ENCODE measurements at regions not wholly inside any gene's neighbourhood (a gene's known extent, or its start where the extent isn't known, plus 50 kb on each side); places are given as distances from the start of the nearest gene placed in this dataset.
"Not testable (repeated sequence)": the region's sequence is repeated elsewhere in the genome, so short reads cannot be mapped to it uniquely, and the experiment has no call there.

DNA sequence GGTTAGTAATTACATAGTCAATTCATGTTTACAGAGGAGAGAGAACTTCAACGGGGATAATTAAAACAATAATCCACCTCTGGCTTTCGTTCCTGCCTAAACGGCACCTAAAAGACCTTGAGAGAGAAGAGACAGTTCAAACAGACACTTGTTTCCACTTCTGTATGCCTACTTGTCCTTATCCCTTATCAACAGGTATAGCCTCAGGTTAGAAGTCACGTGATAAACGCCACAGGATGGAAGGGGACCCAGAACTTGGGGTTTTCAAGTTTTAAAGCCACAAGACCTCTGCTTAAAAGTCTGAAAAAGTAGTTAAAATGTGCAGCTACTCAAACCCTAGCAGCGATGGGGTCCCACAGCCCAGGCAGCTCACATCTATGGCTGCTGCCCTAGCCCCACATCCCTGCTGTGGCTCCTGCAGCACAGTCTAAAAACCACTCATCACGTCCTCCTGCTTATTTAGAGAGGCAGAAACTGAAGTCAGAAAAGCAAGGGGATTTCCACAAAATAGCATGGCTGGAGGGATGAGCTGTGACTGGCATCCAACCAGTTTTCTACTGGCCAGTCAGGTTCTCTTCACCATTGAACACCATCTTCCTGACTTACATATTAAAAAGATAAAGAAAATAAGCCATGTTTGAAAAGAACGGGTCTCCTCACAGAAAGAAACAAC lies 51.2 kb upstream of the SEC16B start:
- DNase-seq: no peak
- intact Hi-C loops (cut with DNase I): no loop called here
- no peak for ATAC-seq (ENCODE audit: poor library complexity)

DNA sequence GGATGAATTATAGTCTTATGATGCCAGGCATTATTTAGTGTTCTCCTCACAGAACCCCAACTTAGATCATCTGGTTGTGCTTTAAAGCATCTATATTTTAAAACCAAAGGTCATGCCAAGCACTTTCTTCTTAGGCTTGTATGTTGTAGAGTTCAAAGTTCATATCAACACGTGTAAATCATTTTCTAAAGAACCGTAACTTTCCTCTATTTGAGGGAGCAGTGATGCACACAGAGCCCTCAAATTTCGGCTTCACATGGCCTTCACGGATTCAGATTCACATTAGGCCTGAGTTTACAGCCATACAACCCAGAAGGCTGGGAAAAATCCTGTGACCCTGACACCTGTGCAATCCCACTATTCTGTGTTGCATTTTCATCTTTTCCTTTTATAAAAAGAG lies 52.1 kb upstream of the SEC16B start:
- ATAC-seq (ENCODE audit: poor library complexity): no peak
- no peak for DNase-seq
- intact Hi-C loops (cut with DNase I): no loop called here

DNA sequence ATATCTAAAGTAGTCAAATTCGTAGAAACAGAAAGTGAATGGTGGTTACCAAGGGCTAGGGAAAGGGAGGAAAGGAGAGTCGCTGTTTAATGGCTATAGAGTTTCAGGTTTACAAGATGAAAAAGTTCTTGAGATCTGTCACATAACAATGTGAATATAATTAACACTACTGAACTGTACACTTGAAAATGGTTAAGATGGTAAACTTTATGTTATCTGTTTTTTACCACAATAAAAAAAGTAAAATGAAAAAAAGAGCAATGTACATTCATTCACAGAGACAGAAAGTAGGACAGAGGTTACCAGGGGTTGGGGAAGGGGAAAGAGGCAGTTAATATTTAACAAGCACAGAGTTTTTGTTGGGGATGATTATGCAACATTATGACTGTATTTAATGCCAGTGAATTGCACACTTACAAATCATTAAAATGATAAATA lies 53.3 kb upstream of the SEC16B start:
- intact Hi-C loops (cut with DNase I): no loop called here
- DNase-seq (no peak), ATAC-seq (ENCODE audit: poor library complexity) (no peak)

DNA sequence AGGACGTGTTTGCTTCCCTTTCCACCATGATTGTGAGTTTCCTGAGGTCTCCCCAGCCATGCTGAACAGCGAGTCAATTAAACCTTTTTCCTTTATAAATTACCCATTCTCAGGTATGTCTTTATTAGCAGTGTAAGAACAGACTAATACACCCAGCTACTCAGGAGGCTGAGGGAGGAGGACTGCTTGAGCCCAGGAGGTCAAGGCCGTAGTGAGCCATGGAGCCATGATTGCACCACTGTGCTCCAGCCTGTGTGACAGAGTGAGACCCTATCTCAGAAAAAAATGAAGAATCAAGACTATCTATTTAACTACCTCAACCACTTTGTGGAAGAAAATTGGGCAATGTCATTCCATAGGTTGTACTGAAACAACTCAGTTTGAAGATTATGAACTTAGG lies 54.6 kb upstream of the SEC16B start:
- DNase-seq: no peak
- intact Hi-C loops (cut with DNase I): no loop called here
- no peak for ATAC-seq (ENCODE audit: poor library complexity)

DNA sequence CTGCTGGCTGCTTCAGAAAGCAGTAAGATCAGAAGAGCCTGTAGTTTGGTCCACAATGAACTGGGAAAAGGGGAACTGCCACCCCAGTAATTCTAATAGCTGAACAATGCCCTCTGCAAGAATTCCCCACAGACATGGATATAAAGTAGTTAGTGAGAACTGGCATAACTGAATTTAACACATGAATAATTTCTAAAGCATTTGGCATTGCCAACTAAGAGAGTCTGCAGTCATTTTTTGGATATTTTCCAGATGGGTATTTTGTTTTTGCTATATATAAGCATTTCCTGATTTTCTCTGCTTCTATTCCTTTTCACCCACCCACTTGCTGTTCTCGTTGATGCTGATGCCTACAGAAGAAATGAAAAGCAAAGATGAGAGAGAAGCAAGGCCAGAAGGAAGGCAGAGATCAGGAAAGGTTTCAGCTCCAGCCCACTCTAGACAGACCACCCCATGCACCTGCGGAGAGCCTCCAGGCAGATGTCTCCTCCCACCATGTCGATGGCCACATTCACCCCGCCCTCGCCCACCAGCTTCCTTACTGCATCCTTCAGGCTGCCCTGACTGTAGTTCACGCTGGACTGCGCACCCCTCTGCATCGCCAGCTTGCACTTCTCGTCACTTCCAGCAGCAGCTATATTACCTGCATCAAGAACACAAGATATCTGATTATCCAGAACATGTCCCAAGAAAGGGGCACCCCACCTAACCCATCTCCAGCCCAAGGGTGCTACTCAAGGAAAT lies 55.9 kb upstream of the SEC16B start:
- intact Hi-C loops (cut with DNase I): no loop called here
- DNase-seq (no peak), ATAC-seq (ENCODE audit: poor library complexity) (no peak)

DNA sequence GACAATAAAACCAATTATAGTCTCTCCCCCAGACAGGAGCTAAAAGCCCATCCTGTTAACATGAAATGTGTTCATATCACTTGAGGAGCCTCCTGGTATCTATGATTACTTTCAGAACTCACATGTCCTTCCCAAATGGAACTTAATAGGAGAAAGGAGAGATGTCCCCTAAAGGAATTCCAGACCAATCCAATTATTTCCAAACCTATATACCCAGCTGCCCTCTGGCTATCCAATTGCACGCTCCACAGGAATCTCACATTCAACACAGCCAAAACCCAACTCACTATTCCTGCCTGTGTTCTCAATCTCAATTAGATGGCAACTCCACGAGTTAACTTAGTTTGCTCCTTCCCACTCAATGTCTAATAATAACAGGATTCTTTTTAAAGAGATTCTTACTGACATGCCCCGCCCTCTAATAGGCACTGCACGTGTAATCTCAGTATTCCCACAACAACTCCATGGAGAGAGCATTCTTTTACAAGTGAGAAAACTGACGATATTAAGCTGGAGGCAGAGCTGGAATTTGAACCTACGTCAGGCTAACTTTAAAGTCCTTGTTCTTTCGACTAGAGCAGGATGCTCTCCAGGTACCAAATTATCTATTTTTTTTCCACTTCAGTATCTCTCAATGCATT lies 59.1 kb upstream of the SEC16B start:
- ATAC-seq (ENCODE audit: poor library complexity): peak; percentile 50
- intact Hi-C loops (cut with DNase I): no loop called here
- no peak for DNase-seq

DNA sequence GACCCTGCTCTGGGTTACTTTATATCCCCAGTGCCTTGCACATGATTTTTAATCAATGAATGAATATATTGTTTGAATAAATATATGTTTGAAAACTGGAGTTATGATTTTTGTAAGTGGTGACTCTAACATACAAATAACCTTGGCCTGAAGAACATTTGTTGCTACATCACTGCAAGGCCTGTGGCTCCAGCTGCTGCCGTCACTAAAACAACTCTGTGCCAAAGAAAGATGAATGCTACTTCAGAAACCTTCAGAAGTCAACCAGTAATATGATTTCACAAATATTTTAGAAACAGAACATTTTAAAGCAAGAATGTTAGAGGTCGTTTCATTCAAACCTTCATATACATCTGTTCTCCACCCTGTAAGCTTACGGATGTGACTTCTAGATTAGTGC lies 60.6 kb upstream of the SEC16B start:
- DNase-seq: no peak
- peak; percentile 36 for ATAC-seq (ENCODE audit: poor library complexity)
- intact Hi-C loops (cut with DNase I): loop anchor here (10.0 kb wide), 2 partner anchors 64 to 254 kb away; partner anchors contain the start of gene RASAL2

DNA sequence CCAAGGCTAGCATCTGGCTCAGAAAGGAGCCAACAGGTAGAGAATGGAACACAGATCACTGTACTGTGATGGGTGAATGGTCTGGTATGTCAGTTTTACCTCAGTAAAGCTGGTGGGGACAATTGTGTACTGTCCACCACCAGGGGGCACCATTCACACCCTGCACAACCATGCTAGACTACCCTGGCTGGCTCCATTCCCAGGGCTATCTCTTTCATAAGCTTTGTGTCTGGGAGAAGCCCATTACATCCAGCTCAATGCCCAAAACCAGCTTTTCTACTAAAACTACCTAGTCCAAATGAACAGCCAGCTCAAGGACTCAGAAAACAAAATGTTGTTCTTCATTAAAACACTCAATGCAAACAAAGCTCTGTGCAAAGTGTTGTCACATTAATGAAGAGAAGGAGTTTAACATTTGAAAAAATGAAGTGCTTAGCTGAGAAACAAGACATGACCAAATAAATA lies 62.0 kb upstream of the RASAL2 start:
- intact Hi-C loops (cut with DNase I): loop anchor here (10.0 kb wide), 2 partner anchors 63 to 253 kb away; partner anchors contain the start of gene RASAL2
- ATAC-seq (ENCODE audit: poor library complexity) (peak; percentile 70), DNase-seq (peak; percentile 87)

DNA sequence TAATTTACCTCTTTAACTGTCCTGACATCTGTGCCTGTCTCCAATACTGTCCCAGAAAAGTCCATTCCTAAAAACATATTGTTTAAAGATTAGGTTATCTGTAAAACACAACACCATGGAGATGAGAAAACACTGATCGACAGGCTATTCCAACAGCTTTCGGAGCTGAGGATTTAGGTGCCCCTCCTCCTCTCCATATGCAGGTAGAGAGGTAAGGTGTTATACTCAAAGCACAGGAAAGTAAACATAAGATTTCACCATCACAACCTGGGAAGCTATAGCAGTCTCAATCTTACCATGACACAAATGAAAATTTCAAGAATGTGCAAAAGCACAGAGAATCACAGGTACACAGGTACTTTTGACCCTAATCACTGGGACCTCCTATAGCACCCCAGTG lies 60.9 kb upstream of the RASAL2 start:
- ATAC-seq (ENCODE audit: poor library complexity) (no peak), DNase-seq (no peak)
- intact Hi-C loops (cut with DNase I): loop anchor here (10.0 kb wide), 2 partner anchors 62 to 252 kb away; partner anchors contain the start of gene RASAL2

DNA sequence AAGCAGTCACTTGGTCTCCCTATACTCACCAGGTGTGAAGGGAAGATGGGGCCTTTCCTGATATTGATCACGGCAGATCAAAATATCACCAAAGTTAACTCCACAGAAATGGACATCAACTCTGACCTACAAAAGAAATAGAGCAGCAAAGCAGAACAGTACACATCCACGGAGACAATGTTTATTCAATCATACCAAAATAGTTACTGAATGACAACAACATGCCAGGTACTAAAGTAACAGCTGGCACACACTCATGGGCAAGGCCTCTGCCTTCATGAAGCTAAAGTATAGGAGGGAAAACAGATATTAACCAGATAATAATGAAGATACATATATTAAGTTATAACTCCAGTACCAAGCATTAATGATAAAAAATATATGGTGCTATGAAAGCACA lies 59.2 kb upstream of the RASAL2 start:
- no peak for ATAC-seq (ENCODE audit: poor library complexity)
- intact Hi-C loops (cut with DNase I): loop anchor here (10.0 kb wide), 2 partner anchors 60 to 250 kb away; partner anchors contain the start of gene RASAL2
- DNase-seq: no peak

DNA sequence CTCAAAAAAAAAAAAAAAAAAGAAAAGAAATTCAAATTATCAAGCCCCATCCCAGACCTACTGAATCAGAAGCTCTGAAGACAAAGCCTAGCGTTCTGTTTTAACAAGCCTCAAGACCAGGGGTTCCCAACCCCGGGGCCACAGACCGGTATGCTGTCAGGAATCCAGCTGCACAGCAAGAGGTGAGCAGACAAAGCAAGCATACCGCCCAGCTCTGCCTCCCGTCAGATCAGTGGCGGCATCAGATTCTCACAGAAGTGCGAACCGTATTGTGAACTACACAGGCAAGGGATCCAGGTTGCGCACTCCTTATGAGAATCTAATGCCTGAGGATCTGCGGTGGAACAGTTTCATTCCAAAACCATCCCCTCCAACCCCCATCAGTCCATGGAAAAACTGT lies 57.8 kb upstream of the RASAL2 start:
- intact Hi-C loops (cut with DNase I): loop anchor here (10.0 kb wide), 2 partner anchors 59 to 249 kb away; partner anchors contain the start of gene RASAL2

DNA sequence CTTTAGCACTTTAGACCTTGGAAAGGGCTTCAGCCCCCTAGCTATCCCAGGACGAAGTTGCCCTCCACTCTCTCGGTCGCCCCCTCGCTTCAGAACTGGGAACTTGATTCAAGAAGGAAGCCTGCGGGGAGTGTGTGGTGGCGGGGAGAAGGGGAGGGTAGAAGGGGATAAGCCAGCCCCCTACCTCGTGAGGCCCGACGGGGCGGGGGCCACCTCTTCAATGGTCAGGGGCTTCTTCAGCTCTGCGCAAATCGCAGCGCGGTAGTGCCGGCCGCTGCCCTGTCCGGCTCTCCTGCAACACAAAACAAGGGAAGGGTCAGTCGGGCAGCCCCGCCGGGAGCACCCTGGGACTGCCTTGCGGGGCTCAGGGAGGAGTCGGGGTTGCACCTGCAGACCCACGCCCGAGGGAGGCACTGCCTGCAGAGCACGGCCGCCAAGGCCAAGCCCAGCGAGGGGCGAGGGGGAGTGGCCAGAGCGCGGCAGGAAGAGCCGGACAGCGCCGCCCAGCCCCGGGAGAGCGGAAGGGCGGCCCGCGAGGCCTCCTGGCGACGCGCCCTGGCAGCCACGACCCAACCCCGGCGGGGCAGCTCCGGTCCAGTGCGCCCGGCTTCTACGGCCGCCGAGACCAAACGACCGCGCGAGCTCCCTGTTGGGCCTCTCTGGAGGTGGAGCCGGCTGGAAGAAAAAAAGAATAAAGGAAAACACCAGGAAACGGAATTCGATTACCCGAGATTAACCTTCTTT lies 56.2 kb upstream of the RASAL2 start:
- peak; percentile 98 for ATAC-seq (ENCODE audit: poor library complexity)

More for the DNA sequence above, 57.8 kb upstream of the RASAL2 start:
- no peak for DNase-seq
- ATAC-seq (ENCODE audit: poor library complexity): no peak

DNA sequence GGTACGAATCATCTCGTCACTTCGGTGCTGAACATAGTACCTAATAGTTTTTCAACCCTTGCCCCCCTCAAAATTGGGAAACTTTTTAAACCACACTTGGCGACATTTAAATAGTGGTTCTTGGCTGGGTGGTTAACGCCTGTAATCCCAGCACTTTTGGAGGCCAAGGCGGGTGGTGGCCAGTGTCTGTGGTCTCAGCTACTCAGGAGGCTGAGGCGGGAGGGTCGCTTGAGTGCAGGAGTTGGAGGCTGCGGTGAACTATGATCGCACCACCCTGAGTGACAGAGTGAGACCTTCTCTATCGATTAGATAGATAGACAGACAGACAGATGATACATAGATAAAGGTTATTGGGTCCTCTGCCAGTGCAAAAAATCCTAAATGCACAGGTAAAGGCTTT lies 55.5 kb upstream of the RASAL2 start:
- no peak for DNase-seq
- intact Hi-C loops (cut with DNase I): loop anchor here (1.0 to 10.0 kb wide), 3 partner anchors 20 to 246 kb away; partner anchors contain the start of gene RASAL2
- no peak for ATAC-seq (ENCODE audit: poor library complexity)

More for the DNA sequence above, 56.2 kb upstream of the RASAL2 start:
- intact Hi-C loops (cut with DNase I): loop anchor here (1.0 to 10.0 kb wide), 3 partner anchors 21 to 247 kb away; partner anchors contain the start of gene RASAL2
- DNase-seq: peak; percentile 93

DNA sequence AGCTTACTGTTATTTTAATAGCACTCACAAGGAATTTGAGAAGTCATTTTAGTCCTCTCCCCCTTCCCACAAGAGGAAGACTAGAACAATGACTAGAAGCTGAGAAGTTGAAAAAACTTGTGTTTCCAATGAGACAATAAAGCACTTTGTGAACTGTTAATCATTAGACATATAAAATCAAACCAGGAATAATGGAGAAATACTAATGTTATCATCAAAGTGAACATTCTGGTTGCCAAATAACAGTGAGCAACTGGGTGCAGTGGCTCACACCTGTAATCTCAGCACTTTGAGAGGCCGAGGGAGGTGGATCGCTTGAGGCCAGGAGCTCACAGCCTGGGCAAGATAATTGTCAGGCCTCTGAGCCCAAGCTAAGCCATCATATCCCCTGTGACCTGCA lies 54.0 kb upstream of the RASAL2 start:
- no peak for DNase-seq
- intact Hi-C loops (cut with DNase I): loop anchor here (10.0 kb wide), 2 partner anchors 55 to 245 kb away; partner anchors contain the start of gene RASAL2
- ATAC-seq (ENCODE audit: poor library complexity): no peak

DNA sequence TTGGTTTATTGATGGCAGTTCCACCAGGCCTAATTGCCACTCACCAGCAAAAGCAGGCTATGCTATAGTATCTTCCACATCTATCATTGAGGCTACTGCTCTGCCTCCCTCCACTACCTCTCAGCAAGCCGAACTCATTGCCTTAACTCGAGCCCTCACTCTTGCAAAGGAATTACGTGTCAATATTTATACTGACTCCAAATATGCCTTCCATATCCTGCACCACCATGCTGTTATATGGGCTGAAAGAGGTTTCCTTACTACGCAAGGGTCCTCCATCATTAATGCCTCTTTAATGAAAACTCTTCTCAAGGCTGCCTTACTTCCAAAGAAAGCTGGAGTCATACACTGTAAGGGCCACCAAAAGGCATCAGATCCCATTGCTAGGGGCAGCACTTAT lies 50.0 kb upstream of the RASAL2 start:
- intact Hi-C loops (cut with DNase I); ATAC-seq (ENCODE audit: poor library complexity); DNase-seq: not testable (repeated sequence)
